ENCODE measurements at regions not wholly inside any gene's neighbourhood (a gene's known extent, or its start where the extent isn't known, plus 50 kb on each side); places are given as distances from the start of the nearest gene placed in this dataset.
"Not testable (repeated sequence)": the region's sequence is repeated elsewhere in the genome, so short reads cannot be mapped to it uniquely, and the experiment has no call there.

GRCh38 chr10:46720386-46720785 lies 141.5 kb downstream of the SYT15 start:
- TF ChIP-seq EP300 (IDR thresholded peaks at IDR 0.05) = not testable (repeated sequence)
- TF ChIP-seq CTCF (IDR thresholded peaks at IDR 0.05) = peak in 1 of 7 experiments; percentile 12
